ENCODE measurements at regions not wholly inside any gene's neighbourhood (a gene's known extent, or its start where the extent isn't known, plus 50 kb on each side); places are given as distances from the start of the nearest gene placed in this dataset.

DNA sequence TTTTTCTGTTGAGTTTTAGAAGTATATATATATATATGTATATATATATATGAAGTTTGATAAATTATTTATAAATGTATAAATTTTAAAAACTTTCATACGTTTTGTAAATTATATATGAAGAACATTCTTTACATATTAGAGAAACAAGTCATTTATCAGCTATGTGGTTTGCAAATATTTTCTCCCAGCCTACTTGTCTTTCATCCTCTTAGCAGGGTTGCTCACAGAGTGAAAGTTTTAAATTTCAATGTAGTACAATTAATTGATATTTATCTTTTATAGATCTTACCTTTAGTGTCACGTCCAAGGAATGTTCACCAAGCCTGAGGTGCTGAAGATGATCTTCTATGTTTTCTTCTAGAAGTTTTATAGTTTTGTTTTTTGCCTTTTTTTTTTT, 78.3 kb upstream of the HS6ST1 start:
- Histone ChIP-seq H4K20me1 (ENCODE audit: insufficient read depth, poor library complexity, severe bottlenecking) (no peaks in the 10 kb centered on the region), H3K79me2 (no peaks in the 10 kb centered on the region), H3K9me2 (replicated peaks; ENCODE audit: insufficient read depth) (no peaks in the 10 kb centered on the region), H3K4me3 (no peak overlapping the region), H3K4me1 (ENCODE audit: insufficient read depth) (peaks cover 5% of the 10 kb centered on the region), H3K27me3 (no peaks in the 10 kb centered on the region), H3K4me2 (no peak overlapping the region), H3K27ac (peak overlapping the region; percentile 84), H3K9me3 (ENCODE audit: low read depth) (no peaks in the 10 kb centered on the region), H2AFZ (no peak overlapping the region), H3K36me3 (replicated peaks; ENCODE audit: insufficient read depth, low read depth) (no peaks in the 10 kb centered on the region)
- 79% methylated on average over 2 of the region's 2 CpGs for WGBS (ENCODE audit: low lambda C conversion rate, missing lambda C conversion rate)
- TF ChIP-seq, protein P1, sequence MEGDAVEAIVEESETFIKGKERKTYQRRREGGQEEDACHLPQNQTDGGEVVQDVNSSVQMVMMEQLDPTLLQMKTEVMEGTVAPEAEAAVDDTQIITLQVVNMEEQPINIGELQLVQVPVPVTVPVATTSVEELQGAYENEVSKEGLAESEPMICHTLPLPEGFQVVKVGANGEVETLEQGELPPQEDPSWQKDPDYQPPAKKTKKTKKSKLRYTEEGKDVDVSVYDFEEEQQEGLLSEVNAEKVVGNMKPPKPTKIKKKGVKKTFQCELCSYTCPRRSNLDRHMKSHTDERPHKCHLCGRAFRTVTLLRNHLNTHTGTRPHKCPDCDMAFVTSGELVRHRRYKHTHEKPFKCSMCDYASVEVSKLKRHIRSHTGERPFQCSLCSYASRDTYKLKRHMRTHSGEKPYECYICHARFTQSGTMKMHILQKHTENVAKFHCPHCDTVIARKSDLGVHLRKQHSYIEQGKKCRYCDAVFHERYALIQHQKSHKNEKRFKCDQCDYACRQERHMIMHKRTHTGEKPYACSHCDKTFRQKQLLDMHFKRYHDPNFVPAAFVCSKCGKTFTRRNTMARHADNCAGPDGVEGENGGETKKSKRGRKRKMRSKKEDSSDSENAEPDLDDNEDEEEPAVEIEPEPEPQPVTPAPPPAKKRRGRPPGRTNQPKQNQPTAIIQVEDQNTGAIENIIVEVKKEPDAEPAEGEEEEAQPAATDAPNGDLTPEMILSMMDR (IDR thresholded peaks at IDR 0.05; ENCODE audit: poor library complexity), result no peak
- TF ChIP-seq EZH2 (IDR thresholded peaks at IDR 0.05; ENCODE audit: borderline replicate concordance) (no peak), EZH2phosphoT487 (IDR thresholded peaks at IDR 0.05; ENCODE audit: low read depth, severe bottlenecking, unreplicated experiment) (no peak)
- no peak for DNase-seq (ENCODE audit: low spot score)

DNA sequence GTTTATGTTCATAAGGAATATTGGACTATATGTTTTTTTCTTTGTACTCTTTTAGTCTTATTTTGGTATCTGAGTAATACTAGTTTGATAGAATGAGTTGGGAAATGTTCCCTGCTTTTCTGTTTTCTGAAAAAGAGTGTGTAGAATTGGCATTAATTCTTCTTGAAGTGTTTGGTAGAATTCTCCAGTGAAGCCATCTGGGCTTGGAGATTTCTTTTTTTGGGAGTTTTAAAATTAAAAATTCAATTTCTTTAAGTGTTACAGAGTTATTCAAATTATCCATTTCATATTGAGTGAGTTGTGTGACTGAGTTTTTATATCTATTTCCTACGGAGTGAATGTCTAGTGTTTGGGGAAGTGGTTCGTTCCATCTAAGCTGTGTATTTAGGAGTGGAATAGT, 80.6 kb upstream of the HS6ST1 start:
- H3K27me3 ChIP-seq, result no peaks in the 10 kb centered on the region
- H2AFZ ChIP-seq, result no peak overlapping the region
- no peak overlapping the region for H3K4me3 ChIP-seq
- no peaks in the 10 kb centered on the region for H3K79me2 ChIP-seq
- H3K4me1 ChIP-seq (ENCODE audit: insufficient read depth), result peaks cover 5% of the 10 kb centered on the region
- no peak for DNase-seq (ENCODE audit: low spot score)
- no peaks in the 10 kb centered on the region for H3K36me3 ChIP-seq (replicated peaks; ENCODE audit: insufficient read depth, low read depth)
- H3K4me2 ChIP-seq, result no peak overlapping the region
- H3K9me2 ChIP-seq (replicated peaks; ENCODE audit: insufficient read depth), result no peaks in the 10 kb centered on the region
- no peak for TF ChIP-seq EZH2phosphoT487 (IDR thresholded peaks at IDR 0.05; ENCODE audit: low read depth, severe bottlenecking, unreplicated experiment)
- TF ChIP-seq EZH2 (IDR thresholded peaks at IDR 0.05; ENCODE audit: borderline replicate concordance), result no peak
- TF ChIP-seq, protein P1 (IDR thresholded peaks at IDR 0.05; ENCODE audit: poor library complexity), result no peak
- no peaks in the 10 kb centered on the region for H4K20me1 ChIP-seq (ENCODE audit: insufficient read depth, poor library complexity, severe bottlenecking)
- WGBS (ENCODE audit: low lambda C conversion rate, missing lambda C conversion rate), result 89% methylated on average over 2 of the region's 2 CpGs
- H3K9me3 ChIP-seq (ENCODE audit: low read depth), result no peaks in the 10 kb centered on the region
- no peak overlapping the region for H3K27ac ChIP-seq

DNA sequence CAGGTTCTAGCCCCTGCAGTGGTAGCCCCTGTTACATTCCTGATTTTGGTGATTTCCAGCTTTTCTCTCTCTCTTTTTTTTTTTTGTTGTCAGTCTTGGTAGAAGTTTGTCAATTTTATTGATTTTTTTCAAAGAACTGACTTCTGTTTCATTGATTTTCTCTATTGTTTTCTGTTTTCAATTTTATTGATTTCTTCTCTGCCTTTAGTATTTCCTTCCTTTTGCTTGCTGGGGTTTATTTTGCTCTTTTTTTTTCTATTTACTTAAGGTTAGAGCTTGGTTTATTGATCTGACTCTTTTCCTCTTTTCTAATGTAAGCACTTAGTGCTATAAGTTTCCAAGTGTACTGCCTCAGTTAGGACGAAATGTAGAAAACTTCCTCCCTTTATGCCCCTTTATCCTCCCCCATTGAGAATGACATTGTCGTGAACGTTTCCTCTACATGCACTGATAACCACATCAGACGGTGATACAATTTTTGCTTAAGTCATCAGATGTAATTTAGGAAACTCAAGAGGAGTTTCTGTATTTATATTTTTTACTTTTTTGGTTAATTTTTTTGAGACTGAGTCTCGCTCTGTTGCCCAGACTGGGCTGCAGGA, 81.1 kb upstream of the HS6ST1 start:
- Histone ChIP-seq H3K27me3 (no peaks in the 10 kb centered on the region), H3K4me3 (no peak overlapping the region), H3K4me2 (no peak overlapping the region), H3K9me3 (ENCODE audit: low read depth) (no peaks in the 10 kb centered on the region), H3K27ac (no peak overlapping the region), H3K79me2 (no peaks in the 10 kb centered on the region), H3K36me3 (replicated peaks; ENCODE audit: insufficient read depth, low read depth) (no peaks in the 10 kb centered on the region), H4K20me1 (ENCODE audit: insufficient read depth, poor library complexity, severe bottlenecking) (no peaks in the 10 kb centered on the region), H3K4me1 (ENCODE audit: insufficient read depth) (peaks cover 5% of the 10 kb centered on the region), H2AFZ (no peak overlapping the region), H3K9me2 (replicated peaks; ENCODE audit: insufficient read depth) (no peaks in the 10 kb centered on the region)
- DNase-seq (ENCODE audit: low spot score), result no peak
- 76% methylated on average over 5 of the region's 5 CpGs for WGBS (ENCODE audit: low lambda C conversion rate, missing lambda C conversion rate)
- TF ChIP-seq EZH2 (IDR thresholded peaks at IDR 0.05; ENCODE audit: borderline replicate concordance), result no peak
- no peak for TF ChIP-seq EZH2phosphoT487 (IDR thresholded peaks at IDR 0.05; ENCODE audit: low read depth, severe bottlenecking, unreplicated experiment)
- TF ChIP-seq, protein P1 (IDR thresholded peaks at IDR 0.05; ENCODE audit: poor library complexity), result no peak
